ENCODE measurements at regions not wholly inside any gene's neighbourhood (a gene's known extent, or its start where the extent isn't known, plus 50 kb on each side); places are given as distances from the start of the nearest gene placed in this dataset.

DNA sequence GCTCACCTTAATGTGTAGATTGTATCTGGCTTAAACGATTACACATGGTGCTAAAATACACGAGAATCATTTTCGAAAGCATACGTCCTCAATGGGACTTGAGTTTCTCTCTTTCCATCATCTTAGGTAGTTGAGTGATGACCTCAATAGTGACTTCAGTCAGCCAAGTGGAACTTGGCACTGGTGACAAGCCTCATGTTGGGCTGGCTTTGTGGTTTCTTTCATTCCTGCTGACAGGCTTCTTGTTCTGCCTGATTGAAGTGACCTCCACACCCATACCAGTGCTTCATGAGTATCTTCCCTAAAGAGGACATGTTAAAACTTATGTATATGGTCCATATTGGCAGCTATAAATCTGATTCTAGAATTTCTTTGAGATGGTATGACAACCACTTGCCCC is 159.1 kb upstream of the WDR1 start:
- Histone ChIP-seq H3K4me1 (ENCODE audit: insufficient read depth, low read length) (no peaks in the 10 kb centered on the region), H3K9ac (ENCODE audit: insufficient read depth, low read depth, low read length) (no peak overlapping the region), H3K36me3 (replicated peaks in 1 of 2; ENCODE audit: control insufficient read depth in 1 of 2, insufficient read depth in 2 of 2, low read length in 2 of 2) (no peaks in the 10 kb centered on the region), H3K27ac (ENCODE audit: extremely low read length, insufficient read depth, low read length) (no peak overlapping the region), H3K27me3 (ENCODE audit: control insufficient read depth in 1 of 2, insufficient read depth in 2 of 2, low read length in 2 of 2) (peaks cover 0 to 17% of the 10 kb centered on the region in 2 experiments; a peak in 3 of 5 replicates), H3K9me3 (ENCODE audit: low read length) (no peaks in the 10 kb centered on the region), H3K79me2 (ENCODE audit: insufficient read depth, low read length) (no peaks in the 10 kb centered on the region), H4K20me1 (ENCODE audit: insufficient read depth, low read length) (no peaks in the 10 kb centered on the region), H3K4me3 (replicated peaks in 1 of 3; ENCODE audit: insufficient read depth in 1 of 3, low read depth in 2 of 3, low read length in 3 of 3) (no peak overlapping the region), H3K4me2 (ENCODE audit: low read depth, low read length) (no peak overlapping the region), H2AFZ (ENCODE audit: low read length) (no peak overlapping the region)
- in situ Hi-C loops (cut with HindIII; ENCODE audit: extremely low pct_ligation_motif_present, low pct_unique_long_range_greater_than_20kb) (no loop called here), intact Hi-C loops (cut with micrococcal nuclease; ENCODE audit: unreplicated experiment) (no loop called here)
- BruUV-seq (replicated peaks): no TSS peak
- TF ChIP-seq TEAD2 (CRISPR knock-in tag; IDR thresholded peaks at IDR 0.05) (no peak), U2AF2 (IDR thresholded peaks at IDR 0.05; ENCODE audit: low read depth, low read length) (no peak), KMT2A (CRISPR knock-in tag; IDR thresholded peaks at IDR 0.05) (no peak), POGZ (CRISPR knock-in tag; IDR thresholded peaks at IDR 0.05) (no peak), NFE2L1 (CRISPR knock-in tag; IDR thresholded peaks at IDR 0.05; ENCODE audit: borderline replicate concordance) (no peak), ESRRA (CRISPR knock-in tag; IDR thresholded peaks at IDR 0.05; ENCODE audit: low read depth) (no peak), ZNF335 (CRISPR knock-in tag; IDR thresholded peaks at IDR 0.05) (no peak), MAFF (IDR thresholded peaks at IDR 0.05; ENCODE audit: low read depth, low read length) (no peak), ZNF333 (CRISPR knock-in tag; IDR thresholded peaks at IDR 0.05; ENCODE audit: borderline replicate concordance) (no peak), MXD1 (CRISPR knock-in tag; IDR thresholded peaks at IDR 0.05) (no peak), ZNF207 (IDR thresholded peaks at IDR 0.05; ENCODE audit: borderline replicate concordance) (no peak), ZNF7 (CRISPR knock-in tag; IDR thresholded peaks at IDR 0.05) (no peak), ZNF501 (CRISPR knock-in tag; IDR thresholded peaks at IDR 0.05) (no peak), ZBTB10 (CRISPR knock-in tag; IDR thresholded peaks at IDR 0.05; ENCODE audit: borderline replicate concordance) (no peak), NFKBIZ (CRISPR knock-in tag; IDR thresholded peaks at IDR 0.05) (no peak), HOMEZ (CRISPR knock-in tag; IDR thresholded peaks at IDR 0.05; ENCODE audit: low read depth) (no peak), ZNF709 (CRISPR knock-in tag; IDR thresholded peaks at IDR 0.05) (no peak), TCF7 (IDR thresholded peaks at IDR 0.05; ENCODE audit: low read depth) (no peak), ZNF446 (CRISPR knock-in tag; IDR thresholded peaks at IDR 0.05) (no peak)
- TF ChIP-seq, protein P1, sequence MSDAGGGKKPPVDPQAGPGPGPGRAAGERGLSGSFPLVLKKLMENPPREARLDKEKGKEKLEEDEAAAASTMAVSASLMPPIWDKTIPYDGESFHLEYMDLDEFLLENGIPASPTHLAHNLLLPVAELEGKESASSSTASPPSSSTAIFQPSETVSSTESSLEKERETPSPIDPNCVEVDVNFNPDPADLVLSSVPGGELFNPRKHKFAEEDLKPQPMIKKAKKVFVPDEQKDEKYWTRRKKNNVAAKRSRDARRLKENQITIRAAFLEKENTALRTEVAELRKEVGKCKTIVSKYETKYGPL (CRISPR knock-in tag; IDR thresholded peaks at IDR 0.05): no peak
- WGBS (ENCODE audit: low lambda C conversion rate): 70% methylated on average over 4 of the region's 4 CpGs
- FAIRE-seq (no peak), DNase-seq (ENCODE audit: low spot score) (no peak), ATAC-seq (no peak)
- ChIA-PET CTCF (ENCODE audit: low intra/inter-chr PET ratio, low total read pairs) (no interaction called here), POLR2A (no interaction called here)
